ENCODE measurements at regions not wholly inside any gene's neighbourhood (a gene's known extent, or its start where the extent isn't known, plus 50 kb on each side); places are given as distances from the start of the nearest gene placed in this dataset.
"Not testable (repeated sequence)": the region's sequence is repeated elsewhere in the genome, so short reads cannot be mapped to it uniquely, and the experiment has no call there.

GRCh38 chr12:67539946-67540345 lies 108.6 kb upstream of the DYRK2 start:
- TF ChIP-seq CTCF (IDR thresholded peaks at IDR 0.05; ENCODE audit: low read depth, low read length) = no peak
- H3K4me3 ChIP-seq (ENCODE audit: low read depth, low read length) = no peak overlapping the region

GRCh38 chr12:67540920-67541624 lies 107.5 kb upstream of the DYRK2 start:
- TF ChIP-seq CTCF (IDR thresholded peaks at IDR 0.05; ENCODE audit: low read depth, low read length) = no peak
- H3K4me3 ChIP-seq (ENCODE audit: low read depth, low read length) = no peak overlapping the region

- no peak overlapping the region for H3K4me3 ChIP-seq (ENCODE audit: low read depth, low read length)
- no peak for TF ChIP-seq CTCF (IDR thresholded peaks at IDR 0.05; ENCODE audit: low read depth, low read length)
These were observed 106.9 kb upstream of the DYRK2 start for GRCh38 chr12:67541625-67541991.

GRCh38 chr12:67543021-67543770 lies 105.3 kb upstream of the DYRK2 start:
- H3K4me3 ChIP-seq (ENCODE audit: low read depth, low read length) = no peak overlapping the region
- no peak for TF ChIP-seq CTCF (IDR thresholded peaks at IDR 0.05; ENCODE audit: low read depth, low read length)

GRCh38 chr12:67545298-67545697 lies 103.2 kb upstream of the DYRK2 start:
- no peak for TF ChIP-seq CTCF (IDR thresholded peaks at IDR 0.05; ENCODE audit: low read depth, low read length)
- H3K4me3 ChIP-seq (ENCODE audit: low read depth, low read length) = no peak overlapping the region

- TF ChIP-seq CTCF (IDR thresholded peaks at IDR 0.05; ENCODE audit: low read depth, low read length) = no peak
- H3K4me3 ChIP-seq (ENCODE audit: low read depth, low read length) = no peak overlapping the region
These were observed 101.8 kb upstream of the DYRK2 start for GRCh38 chr12:67546746-67547145.

- H3K4me3 ChIP-seq (ENCODE audit: low read depth, low read length) = not testable (repeated sequence)
These were observed 93.3 kb upstream of the DYRK2 start for GRCh38 chr12:67555075-67555717.
